ENCODE measurements at regions not wholly inside any gene's neighbourhood (a gene's known extent, or its start where the extent isn't known, plus 50 kb on each side); places are given as distances from the start of the nearest gene placed in this dataset.

GRCh38 chr6:100209323-100210136, 215.5 kb upstream of the MCHR2 start:
- TF ChIP-seq POLR2A (IDR thresholded peaks at IDR 0.05; ENCODE audit: low read depth) (no peak), CTCF (IDR thresholded peaks at IDR 0.05) (no peak)

Data from esophagus muscularis mucosa (tissue), 3 donors.